Frontal cortex (tissue), 3 donors: ENCODE measurements at regions not wholly inside any gene's neighbourhood (a gene's known extent, or its start where the extent isn't known, plus 50 kb on each side); places are given as distances from the start of the nearest gene placed in this dataset.
"Not testable (repeated sequence)": the region's sequence is repeated elsewhere in the genome, so short reads cannot be mapped to it uniquely, and the experiment has no call there.

Experiments used
- DNase-seq, 2 donors: peaks; one replicate each; pipeline ENCODE4 v3.0.0; 2012; ENCODE audit warnings: low spot score in 2 of 2
- FAIRE-seq: peaks from 2 replicates; lab custom pipeline; 2012; peaks lifted over from hg19 to GRCh38; lab: Jason Lieb, UNC
- donor health status: control.
- donor health status: control.
- donor health status: control.

DNA sequence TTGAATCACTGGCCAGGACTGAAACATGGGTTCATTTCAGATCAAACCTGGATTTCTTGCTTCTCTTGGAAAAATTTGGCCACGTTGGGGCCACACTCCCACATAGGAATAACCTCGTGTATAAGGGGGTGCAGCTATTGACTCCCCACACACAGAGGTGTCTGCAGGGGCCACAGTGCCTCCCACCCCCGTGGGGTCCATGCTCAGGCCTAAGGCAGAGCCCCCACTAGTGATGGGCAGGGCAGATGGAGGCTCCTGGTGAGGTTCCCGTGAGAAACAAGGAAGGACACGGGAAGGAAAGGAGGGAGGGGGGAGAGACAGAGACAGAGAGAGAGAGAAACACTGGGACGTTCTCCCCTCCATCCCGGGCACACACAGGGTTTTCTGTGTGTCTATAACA lies 230.5 kb downstream of the ERMARD start:
- no peak for FAIRE-seq
- no peak for DNase-seq

DNA sequence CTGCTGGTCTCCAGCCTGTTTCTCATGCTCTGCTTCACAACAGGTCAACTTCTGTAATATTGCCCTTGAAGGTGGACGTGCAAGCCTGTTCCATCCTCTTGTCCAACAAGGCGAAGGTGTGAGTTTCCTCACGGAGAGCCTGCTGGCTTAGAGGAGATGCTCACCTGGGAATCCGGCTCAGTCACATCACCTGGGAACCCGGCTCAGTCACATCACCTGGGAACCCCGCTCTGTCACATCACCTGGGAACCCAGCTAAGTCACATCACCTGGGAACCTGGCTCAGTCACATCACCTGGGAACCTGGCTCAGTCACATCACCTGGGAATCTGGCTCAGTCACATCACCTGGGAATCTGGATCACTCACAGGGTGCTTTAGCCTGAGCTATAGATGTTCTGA lies 230.1 kb downstream of the ERMARD start:
- FAIRE-seq: no peak
- DNase-seq: no peak

DNA sequence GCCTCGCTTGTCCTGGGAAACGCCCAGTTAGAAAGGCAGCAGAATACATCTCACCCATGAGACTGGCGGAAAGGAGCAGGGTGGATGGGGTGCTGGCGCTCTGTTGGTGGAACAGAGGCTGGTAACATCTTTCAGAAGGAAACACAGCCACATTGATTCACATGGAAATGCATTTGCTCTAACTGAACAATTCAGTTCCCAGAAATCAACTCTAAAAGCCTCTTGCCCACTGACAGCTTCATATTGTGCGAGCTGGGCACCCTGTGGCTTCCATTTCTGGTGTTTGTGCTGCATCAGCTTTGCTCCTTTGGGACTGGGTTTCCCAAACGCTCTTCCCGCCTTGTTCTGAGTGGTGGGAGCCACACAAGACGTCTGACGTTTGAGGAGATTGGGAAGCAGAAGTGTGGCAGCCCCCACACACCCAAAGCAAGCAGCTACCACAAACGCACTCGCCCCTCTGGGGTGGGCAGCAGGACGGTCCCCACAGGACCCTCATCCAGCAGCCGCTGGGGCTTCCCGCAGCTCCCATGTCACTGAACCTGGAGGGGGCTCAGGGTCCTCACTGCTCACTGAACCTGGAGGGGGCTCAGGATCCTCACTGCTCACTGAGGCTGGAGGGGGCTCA lies 229.5 kb downstream of the ERMARD start:
- DNase-seq: no peak

DNA sequence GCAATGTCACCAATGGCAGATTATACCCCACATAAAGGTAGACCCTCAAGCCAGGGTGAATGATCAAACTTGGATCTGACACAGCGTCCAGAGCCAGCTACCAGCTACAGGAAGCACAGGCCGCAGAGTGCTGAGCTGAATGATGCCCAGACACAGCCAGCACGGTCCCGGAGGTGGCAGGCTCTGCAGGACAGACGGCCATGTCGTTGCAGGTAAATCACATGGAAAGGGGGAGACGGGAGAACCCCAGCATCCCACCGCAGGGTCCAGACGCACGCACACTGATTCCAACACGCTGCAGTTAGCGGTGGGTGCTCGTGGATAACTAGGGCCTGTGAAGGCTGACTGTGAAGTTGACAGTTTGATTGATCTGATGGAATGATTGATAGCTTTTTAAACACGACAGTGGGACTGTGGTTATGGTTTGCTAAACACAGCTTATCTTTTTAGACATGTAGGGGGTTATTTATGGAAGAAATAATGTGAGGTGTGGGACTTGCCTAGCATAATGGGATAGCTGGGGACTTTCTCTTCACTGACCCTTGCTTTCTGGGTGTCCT lies 228.5 kb downstream of the ERMARD start:
- DNase-seq (no peak), FAIRE-seq (no peak)

More for the DNA sequence above, 229.5 kb downstream of the ERMARD start:
- FAIRE-seq: no peak

DNA sequence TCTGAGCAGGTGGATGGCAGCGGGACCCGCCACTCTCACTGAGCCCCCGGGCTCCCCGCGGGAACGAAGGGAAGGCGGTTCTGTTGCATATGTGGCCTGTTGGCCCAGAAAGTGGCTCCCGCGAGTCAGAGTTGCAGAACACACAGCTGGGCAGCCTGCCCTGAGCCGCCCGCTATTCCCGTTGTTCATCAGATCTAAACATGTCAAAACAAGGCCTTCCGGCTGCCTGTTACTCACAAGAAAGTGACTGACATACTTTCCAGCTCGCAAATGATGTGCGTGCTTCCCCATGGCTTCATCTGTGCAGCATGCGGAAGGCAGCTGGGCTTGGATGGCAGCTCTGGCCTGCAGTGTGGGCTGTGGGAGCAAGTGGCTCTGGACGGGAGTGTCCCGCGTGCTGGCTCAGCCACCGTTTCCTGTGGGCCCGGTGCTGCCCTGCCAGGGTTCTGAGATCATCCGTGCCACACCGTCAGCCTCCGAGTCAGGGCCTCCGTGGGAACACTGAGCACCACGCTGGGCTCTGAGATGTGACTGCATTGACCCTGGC lies 227.3 kb downstream of the ERMARD start:
- no peak for DNase-seq

DNA sequence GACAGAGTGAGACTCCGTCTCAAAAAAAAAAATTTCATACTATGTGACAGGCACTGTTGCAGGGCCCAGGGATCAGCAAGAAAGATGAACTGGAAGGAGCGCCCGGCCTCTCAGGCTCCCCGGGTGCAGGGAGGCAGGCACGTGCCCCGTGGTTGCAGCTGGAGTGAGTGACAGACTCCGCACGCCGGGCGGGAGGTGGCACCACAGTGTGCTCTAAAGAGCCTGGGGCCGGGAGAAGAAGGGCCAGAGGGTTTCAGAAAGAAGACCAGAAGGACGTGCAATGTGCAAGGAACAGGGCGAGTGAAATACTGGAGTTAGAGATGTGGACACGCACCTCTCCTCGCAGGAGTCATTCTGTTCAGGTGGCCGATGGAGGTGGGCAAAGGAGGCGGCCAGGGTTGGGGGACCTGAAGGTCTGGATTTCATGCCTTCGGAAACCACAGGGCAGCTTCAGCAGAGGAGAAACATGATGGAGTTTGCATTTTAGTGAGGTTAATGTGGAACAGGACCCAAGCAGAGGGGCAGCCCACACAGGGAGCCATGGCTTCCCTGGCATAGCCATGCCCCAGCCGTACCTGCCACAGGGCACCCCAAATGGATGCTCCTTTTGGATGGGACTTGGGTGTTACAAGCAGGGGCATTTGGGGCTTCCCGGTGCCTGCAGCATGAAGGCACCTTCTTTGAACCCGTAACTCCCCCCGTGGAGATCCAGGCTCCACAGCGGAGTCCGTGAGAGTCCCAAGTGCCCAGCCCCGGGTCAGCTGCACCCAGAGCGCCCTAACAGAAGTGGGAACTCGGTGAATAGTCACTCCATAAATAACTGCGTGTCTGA lies 226.2 kb downstream of the ERMARD start:
- FAIRE-seq (no peak), DNase-seq (no peak)

More for the DNA sequence above, 227.3 kb downstream of the ERMARD start:
- no peak for FAIRE-seq

DNA sequence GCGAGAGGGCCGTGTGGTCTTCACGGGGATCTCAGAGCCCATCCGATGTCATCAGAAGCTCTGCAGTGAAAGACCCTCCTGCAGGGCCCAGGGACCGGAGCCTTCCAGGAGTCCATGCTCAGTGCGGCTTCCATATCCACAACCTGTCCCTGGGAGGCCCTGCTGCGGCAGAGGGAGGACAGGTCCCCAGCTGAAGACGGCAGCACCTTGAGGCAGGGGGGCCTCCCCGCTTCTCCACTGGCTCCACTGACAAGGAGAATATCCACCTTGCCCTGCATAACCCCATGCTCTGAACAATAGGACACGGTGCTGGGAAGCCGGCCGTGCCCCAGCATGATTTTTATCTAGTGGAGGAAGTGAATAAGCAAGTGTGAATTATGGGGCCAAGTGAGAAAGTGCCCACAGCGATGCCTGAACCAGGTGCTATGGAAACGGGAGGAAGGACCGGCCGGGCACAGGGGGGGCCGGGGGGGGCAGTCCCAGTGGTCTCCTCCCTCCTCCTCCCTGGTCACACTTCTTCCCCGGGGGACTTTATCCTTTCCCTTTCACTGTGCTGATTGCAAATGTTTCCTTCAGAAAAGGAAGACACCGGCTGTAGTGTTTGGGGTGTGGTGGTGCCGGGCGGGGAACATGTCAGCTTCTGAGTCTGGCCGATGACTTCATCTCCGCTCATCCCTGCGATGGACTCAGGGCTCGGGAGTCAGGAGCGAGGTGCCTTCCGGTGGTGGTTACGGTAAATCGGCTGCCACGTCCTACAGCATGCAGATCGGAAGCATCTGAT lies 225.1 kb downstream of the ERMARD start:
- no peak for DNase-seq
- FAIRE-seq: no peak

DNA sequence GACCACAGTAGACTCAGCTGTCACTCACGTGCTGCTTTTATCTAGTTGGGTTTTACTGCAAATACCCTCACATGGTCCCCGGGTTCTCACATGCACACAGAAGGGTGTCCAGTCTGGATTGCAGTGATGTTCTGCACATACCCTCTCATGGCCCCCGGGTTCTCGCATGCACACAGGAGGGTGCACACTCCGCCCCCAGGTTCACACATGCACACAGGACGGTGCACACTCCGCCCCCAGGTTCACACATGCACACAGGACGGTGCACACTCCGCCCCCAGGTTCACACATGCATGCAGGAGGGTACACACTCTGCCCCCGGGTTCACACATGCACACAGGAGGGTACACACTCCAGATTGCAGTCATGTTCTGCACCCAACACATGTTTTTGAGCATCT lies 224.3 kb downstream of the ERMARD start:
- FAIRE-seq (no peak), DNase-seq (no peak)

DNA sequence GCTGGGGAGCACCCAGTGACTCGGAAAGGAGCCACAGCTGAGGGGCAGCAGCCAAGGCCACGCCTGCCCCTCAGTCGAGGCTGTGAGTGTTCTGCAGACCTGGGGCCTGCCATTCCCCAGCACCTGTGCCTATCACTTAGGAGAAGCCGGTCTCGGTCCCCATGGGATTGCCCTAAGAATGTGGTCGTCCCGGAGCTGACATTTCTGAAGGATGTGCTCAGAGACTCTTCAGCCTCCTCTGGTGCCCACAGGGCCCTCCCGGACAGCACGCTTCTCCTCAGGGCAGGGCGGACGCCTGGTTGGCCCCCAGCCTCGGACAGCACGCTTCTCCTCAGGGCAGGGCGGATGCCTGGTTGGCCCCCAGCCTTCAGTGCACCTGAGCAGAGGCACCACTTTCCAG lies 223.9 kb downstream of the ERMARD start:
- FAIRE-seq (no peak), DNase-seq (no peak)

DNA sequence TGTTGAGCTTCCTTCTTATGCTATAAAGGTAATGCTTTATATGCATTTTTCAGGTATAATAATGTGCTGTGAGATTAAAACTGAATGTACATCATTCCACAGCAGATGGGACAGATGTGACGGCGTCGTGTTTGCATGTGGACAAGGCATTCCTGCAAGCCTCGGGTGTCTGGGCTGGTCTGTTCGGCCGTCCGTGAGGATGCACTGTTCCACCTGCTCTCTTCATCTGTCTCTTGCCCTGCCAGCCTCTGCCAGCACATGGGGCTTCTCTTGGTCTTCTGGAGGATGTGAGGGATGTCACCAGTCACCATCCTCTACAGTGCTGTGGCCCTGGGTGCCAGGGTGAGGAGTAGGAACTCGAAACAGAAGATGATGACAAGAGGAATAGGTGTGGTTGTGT lies 223.2 kb downstream of the ERMARD start:
- DNase-seq: no peak
- FAIRE-seq: no peak

DNA sequence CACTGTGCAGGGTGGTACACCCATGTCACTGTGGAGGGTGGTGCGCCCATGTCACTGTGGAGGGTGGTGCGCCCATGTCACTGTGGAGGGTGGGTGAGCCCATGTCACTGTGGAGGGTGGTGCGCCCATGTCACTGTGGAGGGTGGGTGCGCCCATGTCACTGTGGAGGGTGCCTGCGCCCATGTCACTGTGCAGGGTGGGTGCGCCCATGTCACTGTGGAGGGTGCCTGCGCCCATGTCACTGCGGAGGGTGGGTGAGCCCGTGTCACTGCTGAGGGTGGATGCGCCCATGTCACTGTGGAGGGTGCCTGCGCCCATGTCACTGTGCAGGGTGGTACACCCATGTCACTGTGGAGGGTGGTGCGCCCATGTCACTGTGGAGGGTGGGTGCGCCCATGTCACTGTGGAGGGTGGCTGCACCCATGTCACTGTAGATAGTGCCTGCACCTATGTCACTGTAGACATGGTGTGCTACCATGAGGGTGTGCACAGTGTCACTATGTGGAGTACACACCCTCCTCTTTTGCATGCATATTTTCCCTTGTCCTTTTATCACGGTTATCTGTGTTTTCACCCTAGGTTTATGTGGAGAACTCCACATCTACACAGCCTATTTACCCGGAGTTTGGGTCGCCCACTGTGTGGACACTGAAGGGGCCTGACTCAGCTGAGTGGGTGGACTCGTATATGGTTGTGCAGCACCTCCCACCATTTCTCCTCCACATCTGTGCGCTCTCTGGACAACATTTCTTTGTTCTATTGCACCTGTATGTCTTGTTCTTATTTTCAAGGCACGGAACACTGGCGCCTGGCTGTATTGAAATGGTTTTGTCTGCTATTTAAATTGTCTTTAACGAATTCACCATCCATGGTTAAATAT lies 222.4 kb downstream of the ERMARD start:
- FAIRE-seq, DNase-seq: not testable (repeated sequence)

DNA sequence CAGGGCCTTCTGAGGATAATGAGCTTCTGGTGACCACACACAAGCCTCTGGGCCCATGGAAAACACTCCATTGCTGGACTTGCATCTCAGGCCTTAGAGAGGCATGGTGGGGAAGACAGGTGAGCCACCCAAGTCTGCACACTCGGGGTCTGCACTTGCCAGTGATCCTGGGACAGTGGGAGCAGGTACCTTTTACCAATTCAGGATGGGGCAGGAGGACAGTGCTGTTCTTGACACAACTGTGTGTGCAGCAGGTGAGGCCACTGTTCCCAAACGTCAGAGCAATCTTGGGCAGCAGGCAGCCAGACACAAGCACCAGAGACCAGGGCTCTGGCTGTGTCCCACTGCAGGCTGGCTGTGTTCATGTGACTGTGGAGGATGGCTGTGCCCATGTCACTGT lies 221.3 kb downstream of the ERMARD start:
- DNase-seq: no peak

DNA sequence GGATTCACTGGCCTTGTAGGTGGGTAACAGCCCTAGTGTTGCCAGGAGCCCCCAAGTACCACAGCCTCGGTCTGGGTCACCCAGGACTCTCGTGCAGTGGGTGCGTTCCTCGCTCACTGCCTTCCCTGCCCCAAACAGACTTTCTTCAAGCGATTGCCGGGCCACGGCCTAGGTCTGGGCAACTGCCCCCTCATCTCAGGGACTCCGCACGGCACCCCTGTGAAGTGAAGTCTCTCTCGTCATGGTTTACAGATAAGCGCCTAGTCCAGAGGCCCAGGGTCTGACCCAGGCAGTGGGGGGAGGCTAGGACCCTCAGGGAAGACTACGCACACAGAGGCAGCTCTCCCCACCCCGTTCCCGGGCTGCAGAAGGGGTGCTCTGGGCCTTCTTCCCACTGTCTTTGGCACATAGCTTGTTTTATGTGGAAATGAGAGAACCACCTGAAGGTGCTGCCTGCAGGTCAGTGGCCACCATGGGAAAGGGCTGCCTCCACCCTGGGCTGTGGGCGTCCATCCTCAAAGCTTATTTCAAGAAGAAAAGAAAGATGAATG lies 220.8 kb downstream of the ERMARD start:
- FAIRE-seq: no peak
- DNase-seq: no peak

More for the DNA sequence above, 221.3 kb downstream of the ERMARD start:
- no peak for FAIRE-seq

DNA sequence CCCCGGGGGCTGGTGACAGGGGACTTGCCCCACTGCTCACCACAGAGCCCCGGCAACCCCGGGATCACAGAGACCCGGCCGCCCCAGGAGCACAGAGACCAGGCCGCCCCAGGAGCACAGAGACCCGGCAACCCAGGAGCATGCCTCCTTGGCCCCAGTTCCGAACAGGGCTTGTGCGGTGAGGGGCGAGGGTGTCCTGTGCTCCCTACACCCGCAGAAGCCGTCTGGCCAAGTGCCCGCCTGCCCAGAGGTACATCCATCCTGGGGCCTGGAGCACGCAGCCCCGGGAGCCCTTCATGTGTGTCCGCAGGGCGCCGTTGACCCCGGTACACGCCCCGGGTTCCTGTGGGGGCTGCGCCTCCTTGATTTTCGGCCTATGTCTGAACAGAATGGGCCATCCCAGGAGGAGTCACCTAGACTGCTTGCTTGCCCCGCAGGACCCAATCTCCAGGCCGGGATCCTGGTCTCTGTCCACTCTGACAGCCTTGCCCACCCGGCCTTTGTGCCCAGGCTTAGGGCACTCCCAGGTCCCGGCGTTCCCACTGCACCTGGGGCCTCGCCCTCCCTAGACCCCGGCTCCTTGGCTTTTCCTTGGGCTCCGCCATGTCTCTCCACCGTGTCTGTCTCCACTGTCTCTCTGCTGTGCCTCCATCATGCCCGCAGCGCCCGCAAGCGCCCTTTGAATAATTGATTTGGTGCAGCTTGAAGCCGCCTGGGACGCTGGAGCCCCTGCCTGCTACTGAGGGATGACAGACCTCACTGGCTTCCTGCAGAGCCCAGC lies 219.8 kb downstream of the ERMARD start:
- DNase-seq: no peak
- no peak for FAIRE-seq

DNA sequence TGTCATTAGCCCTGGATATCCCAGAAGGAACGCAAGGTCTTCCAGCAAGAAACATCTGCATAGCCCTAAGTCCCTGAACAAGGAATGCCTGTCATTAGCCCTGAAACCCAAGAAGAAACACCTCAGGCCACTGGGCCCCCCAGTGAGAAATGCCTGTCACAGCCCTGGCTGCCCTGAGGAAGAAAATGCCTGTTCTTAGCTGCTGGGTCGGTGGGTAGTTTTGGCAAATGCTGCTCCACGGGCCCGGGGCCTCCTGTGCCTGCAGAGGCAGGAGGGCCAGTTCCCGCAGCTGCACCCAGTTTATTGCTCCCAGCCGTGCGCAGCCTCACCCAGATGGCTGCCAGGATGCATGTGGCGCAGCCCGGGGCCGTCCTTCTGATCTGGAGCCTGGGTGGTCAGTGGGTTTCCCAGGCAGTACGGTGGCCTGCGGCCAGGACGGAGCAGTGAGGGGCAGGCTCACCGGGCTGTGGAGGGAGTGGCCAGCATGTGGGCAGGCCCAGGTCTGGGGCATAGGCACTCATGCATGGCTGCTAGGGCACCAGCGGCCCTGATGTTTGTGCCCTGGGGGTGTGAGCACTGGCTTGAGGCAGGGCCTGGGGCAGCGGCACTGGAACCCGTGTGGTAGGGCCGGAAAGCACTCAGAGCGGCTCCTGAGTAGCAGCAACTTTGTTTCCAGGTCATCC lies 219.0 kb downstream of the ERMARD start:
- no peak for FAIRE-seq
- no peak for DNase-seq

DNA sequence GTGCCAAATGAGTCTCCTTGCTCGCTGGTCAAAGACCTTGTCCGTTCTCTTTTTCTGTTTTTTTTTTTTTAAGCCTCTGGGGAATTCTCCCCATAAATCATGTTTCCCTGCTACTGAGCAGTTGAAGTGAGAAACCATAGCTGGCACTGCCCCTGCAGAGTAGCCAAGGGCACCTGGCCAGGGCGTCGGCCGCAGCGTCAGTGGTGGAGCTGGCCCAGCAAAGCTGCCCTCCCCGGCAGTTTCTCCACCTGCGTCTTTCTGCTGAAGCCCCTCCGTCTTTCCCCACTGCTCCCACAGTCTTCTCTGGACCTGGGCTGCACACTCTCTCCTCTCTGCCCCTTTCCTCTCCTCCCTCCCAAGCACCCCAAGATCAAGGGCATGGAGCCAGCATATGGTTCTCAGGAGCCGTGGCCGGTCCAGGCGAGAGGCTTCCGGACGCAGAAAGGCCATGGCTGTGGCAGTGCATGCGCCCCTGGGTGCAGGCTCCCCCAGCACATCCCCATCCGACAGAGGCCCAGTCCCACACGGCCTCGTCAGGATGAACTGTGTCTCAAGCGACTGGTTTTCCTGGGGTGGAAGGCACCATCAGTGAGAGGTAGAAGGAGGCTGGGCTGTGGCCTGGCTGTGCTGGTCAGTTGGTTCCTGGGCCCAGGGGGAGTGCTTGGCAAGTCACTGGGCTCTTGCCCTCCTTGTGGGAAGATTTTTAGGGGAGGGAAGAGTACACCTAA lies 218.1 kb downstream of the ERMARD start:
- no peak for DNase-seq
- FAIRE-seq: no peak
